HL-60 (cell line): ENCODE measurements at regions not wholly inside any gene's neighbourhood (a gene's known extent, or its start where the extent isn't known, plus 50 kb on each side); places are given as distances from the start of the nearest gene placed in this dataset.

Experiments used
- DNase-seq, 2 experiments: peaks; one replicate each; pipeline ENCODE4 v3.0.0-alpha.2; 2010 to 2020; ENCODE audit warnings: low read depth in 1 of 2, low spot score in 1 of 2
- H3K27ac ChIP-seq: fragments of 250-450 bp; sonication (Bioruptor Pico); replicated peaks from 2 replicates; pipeline ENCODE4 v1.5.1; 2020; ENCODE audit warnings: mild to moderate bottlenecking, moderate library complexity
- H3K27me3 ChIP-seq: fragments of 250-450 bp; sonication (Bioruptor Pico); 2 replicates; pipeline ENCODE4 v1.5.1; 2021; ENCODE audit warnings: mild to moderate bottlenecking, moderate library complexity; ENCODE audit not compliant: insufficient read depth, poor library complexity, severe bottlenecking
- H3K4me3 ChIP-seq: replicated peaks from 2 replicates; pipeline ENCODE4 v1.5.1; 2011; ENCODE audit warnings: mild to moderate bottlenecking, control low read depth, low read length; ENCODE audit not compliant: insufficient read depth
- CTCF ChIP-seq: IDR thresholded peaks from one replicate; pipeline ENCODE4 v1.5.1; 2011; ENCODE audit warnings: low read length, control low read depth, inconsistent platforms; ENCODE audit not compliant: insufficient read depth
- GABPA ChIP-seq: IDR thresholded peaks from 2 replicates; pipeline ENCODE4 v1.6.1; 2012; ENCODE audit warnings: low read depth
- POLR2AphosphoS5 ChIP-seq: IDR thresholded peaks from 2 replicates; pipeline ENCODE4 v1.6.1; 2012; ENCODE audit warnings: low read depth
- SPI1 ChIP-seq: IDR thresholded peaks from 2 replicates; pipeline ENCODE4 v1.6.1; 2012; ENCODE audit warnings: low read depth, mild to moderate bottlenecking, borderline replicate concordance
- TF ChIP-seq, protein P1 (sequence below): IDR thresholded peaks from 2 replicates; pipeline ENCODE4 v1.6.1; 2012; ENCODE audit warnings: low read depth; ENCODE audit not compliant: insufficient replicate concordance

- TF ChIP-seq SPI1: no peak
- no peak for TF ChIP-seq POLR2AphosphoS5
- no peak for DNase-seq
- H3K27ac ChIP-seq: no peak overlapping the region
- no peak overlapping the region for H3K4me3 ChIP-seq
- H3K27me3 ChIP-seq: no peaks in the 10 kb centered on the region
Measured at GRCh38 chr13:78194904-78195639, 276.4 kb upstream of the EDNRB start.

GRCh38 chr13:78193846-78194245, 275.2 kb upstream of the EDNRB start:
- H3K4me3 ChIP-seq: no peak overlapping the region
- DNase-seq: no peak
- TF ChIP-seq GABPA (no peak), SPI1 (no peak), CTCF (no peak), POLR2AphosphoS5 (no peak)
- TF ChIP-seq, protein P1, sequence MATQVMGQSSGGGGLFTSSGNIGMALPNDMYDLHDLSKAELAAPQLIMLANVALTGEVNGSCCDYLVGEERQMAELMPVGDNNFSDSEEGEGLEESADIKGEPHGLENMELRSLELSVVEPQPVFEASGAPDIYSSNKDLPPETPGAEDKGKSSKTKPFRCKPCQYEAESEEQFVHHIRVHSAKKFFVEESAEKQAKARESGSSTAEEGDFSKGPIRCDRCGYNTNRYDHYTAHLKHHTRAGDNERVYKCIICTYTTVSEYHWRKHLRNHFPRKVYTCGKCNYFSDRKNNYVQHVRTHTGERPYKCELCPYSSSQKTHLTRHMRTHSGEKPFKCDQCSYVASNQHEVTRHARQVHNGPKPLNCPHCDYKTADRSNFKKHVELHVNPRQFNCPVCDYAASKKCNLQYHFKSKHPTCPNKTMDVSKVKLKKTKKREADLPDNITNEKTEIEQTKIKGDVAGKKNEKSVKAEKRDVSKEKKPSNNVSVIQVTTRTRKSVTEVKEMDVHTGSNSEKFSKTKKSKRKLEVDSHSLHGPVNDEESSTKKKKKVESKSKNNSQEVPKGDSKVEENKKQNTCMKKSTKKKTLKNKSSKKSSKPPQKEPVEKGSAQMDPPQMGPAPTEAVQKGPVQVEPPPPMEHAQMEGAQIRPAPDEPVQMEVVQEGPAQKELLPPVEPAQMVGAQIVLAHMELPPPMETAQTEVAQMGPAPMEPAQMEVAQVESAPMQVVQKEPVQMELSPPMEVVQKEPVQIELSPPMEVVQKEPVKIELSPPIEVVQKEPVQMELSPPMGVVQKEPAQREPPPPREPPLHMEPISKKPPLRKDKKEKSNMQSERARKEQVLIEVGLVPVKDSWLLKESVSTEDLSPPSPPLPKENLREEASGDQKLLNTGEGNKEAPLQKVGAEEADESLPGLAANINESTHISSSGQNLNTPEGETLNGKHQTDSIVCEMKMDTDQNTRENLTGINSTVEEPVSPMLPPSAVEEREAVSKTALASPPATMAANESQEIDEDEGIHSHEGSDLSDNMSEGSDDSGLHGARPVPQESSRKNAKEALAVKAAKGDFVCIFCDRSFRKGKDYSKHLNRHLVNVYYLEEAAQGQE: no peak
- no peaks in the 10 kb centered on the region for H3K27me3 ChIP-seq
- H3K27ac ChIP-seq: no peak overlapping the region

DNA sequence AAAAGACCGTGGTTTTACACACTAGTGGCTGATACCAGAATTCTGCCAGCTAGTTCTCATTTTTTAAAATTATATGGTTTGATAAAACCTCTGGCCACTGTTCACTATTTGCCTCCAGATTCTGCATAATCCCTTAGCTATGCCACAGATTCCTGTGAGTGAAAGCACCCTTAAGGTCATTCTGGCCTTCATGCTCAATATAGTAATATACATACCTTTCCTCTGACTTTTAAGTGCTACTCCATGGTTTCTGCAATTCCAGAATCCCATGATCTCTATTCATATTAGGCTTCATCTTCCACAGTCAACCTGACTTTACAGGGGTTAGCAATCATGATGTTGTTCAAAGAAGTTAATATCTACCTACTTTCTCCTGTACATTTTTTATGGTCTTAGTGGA, 274.1 kb upstream of the EDNRB start:
- Histone ChIP-seq H3K27ac (no peak overlapping the region), H3K27me3 (no peaks in the 10 kb centered on the region), H3K4me3 (no peak overlapping the region)
- TF ChIP-seq, protein P1: no peak
- TF ChIP-seq POLR2AphosphoS5: no peak
- no peak for TF ChIP-seq CTCF
- no peak for TF ChIP-seq SPI1
- no peak for TF ChIP-seq GABPA
- no peak for DNase-seq

DNA sequence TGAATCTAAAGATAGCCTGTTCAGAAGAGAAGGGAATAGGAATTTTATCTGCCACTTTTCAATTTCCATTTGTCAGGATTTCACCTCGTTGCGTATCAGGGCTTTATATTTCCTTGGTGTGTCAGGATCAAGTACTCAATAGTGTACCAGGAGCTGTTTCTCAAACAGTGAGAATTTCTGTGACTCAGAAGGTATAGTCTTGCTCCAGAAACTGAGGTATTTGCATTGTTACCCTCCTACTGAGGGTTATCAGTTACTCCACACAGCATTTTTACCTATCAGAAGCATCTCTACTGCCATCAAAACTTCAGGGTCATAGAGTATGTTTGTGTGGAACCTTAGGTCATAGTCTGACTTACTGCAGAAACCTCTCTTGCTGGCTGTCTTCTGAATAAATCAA, 271.7 kb upstream of the EDNRB start:
- H3K4me3 ChIP-seq: no peak overlapping the region
- H3K27me3 ChIP-seq: no peaks in the 10 kb centered on the region
- DNase-seq: no peak
- H3K27ac ChIP-seq: no peak overlapping the region
- TF ChIP-seq SPI1 (no peak), GABPA (no peak), POLR2AphosphoS5 (no peak), CTCF (no peak)
- TF ChIP-seq, protein P1: no peak
